Adrenal gland (tissue), 5 donors: ENCODE measurements at regions not wholly inside any gene's neighbourhood (a gene's known extent, or its start where the extent isn't known, plus 50 kb on each side); places are given as distances from the start of the nearest gene placed in this dataset.

Experiments used
- POLR2A ChIP-seq, 2 donors: fragments of 450-650 bp; IDR thresholded peaks; one replicate each; pipeline ENCODE4 v1.6.1; 2017; ENCODE audit warnings: antibody characterized with exemption in 2 of 2, mild to moderate bottlenecking in 2 of 2, moderate library complexity in 1 of 2
- TF ChIP-seq, protein P1 (sequence below), 6 experiments: fragments of 450-650 bp in 4 of 6; fragments of 200-600 bp in 2 of 6; sonication (generic) in 1 of 6; IDR thresholded peaks; 1 replicate in 5 of 6; 2 replicates in 1 of 6; pipeline versions ENCODE4 v1.5.1 to v1.8.0; 2016 to 2021; ENCODE audit warnings: antibody characterized with exemption in 6 of 6, mild to moderate bottlenecking in 2 of 6, moderate library complexity in 1 of 6
- donor health status: DM: no; HTN: no; CAD: no.

- TF ChIP-seq, protein P1, sequence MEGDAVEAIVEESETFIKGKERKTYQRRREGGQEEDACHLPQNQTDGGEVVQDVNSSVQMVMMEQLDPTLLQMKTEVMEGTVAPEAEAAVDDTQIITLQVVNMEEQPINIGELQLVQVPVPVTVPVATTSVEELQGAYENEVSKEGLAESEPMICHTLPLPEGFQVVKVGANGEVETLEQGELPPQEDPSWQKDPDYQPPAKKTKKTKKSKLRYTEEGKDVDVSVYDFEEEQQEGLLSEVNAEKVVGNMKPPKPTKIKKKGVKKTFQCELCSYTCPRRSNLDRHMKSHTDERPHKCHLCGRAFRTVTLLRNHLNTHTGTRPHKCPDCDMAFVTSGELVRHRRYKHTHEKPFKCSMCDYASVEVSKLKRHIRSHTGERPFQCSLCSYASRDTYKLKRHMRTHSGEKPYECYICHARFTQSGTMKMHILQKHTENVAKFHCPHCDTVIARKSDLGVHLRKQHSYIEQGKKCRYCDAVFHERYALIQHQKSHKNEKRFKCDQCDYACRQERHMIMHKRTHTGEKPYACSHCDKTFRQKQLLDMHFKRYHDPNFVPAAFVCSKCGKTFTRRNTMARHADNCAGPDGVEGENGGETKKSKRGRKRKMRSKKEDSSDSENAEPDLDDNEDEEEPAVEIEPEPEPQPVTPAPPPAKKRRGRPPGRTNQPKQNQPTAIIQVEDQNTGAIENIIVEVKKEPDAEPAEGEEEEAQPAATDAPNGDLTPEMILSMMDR (IDR thresholded peaks at IDR 0.05), result no peak
- TF ChIP-seq POLR2A (IDR thresholded peaks at IDR 0.05), result no peak
These were observed 329.2 kb downstream of the TMEM167A start for GRCh38 chr5:82747986-82748385.
